H9 (cell line): ENCODE measurements at regions not wholly inside any gene's neighbourhood (a gene's known extent, or its start where the extent isn't known, plus 50 kb on each side); places are given as distances from the start of the nearest gene placed in this dataset.

Source experiments
- DNase-seq: peaks from one replicate; pipeline ENCODE4 v3.0.0-alpha.2; 2017
- H2AFZ ChIP-seq: one replicate; pipeline ENCODE4 v1.6.1; 2013; ENCODE audit warnings: mild to moderate bottlenecking, low read length, control low read depth, moderate library complexity
- H2AK5ac ChIP-seq: 2 replicates; pipeline ENCODE4 v1.6.1; 2013; ENCODE audit warnings: low read length, control low read depth, mixed read lengths; ENCODE audit not compliant: insufficient read length
- H2BK120ac ChIP-seq: one replicate; pipeline ENCODE4 v1.6.1; 2013; ENCODE audit warnings: low read depth, mild to moderate bottlenecking, low read length, control low read depth, inconsistent platforms; ENCODE audit not compliant: poor library complexity, severe bottlenecking
- H2BK12ac ChIP-seq: 2 replicates; pipeline ENCODE4 v1.6.1; 2013; ENCODE audit warnings: low read length, control low read depth, mixed read lengths, low read depth; ENCODE audit not compliant: insufficient read length
- H2BK15ac ChIP-seq: 2 replicates; pipeline ENCODE4 v1.6.1; 2013; ENCODE audit warnings: low read depth, low read length, control low read depth
- H2BK20ac ChIP-seq: one replicate; pipeline ENCODE4 v1.6.1; 2013; ENCODE audit warnings: low read depth, mild to moderate bottlenecking, low read length, control low read depth, inconsistent platforms; ENCODE audit not compliant: poor library complexity, severe bottlenecking
- H2BK5ac ChIP-seq: 2 replicates; pipeline ENCODE4 v1.6.1; 2013; ENCODE audit warnings: low read length, control low read depth, mixed read lengths; ENCODE audit not compliant: insufficient read length
- H3K14ac ChIP-seq: 2 replicates; pipeline ENCODE4 v1.6.1; 2013; ENCODE audit warnings: low read length, control low read depth; ENCODE audit not compliant: insufficient read depth
- H3K18ac ChIP-seq: 2 replicates; pipeline ENCODE4 v1.6.1; 2013; ENCODE audit warnings: low read depth, mild to moderate bottlenecking, mixed read lengths, low read length, control low read depth; ENCODE audit not compliant: insufficient read length
- H3K23ac ChIP-seq: 2 replicates; pipeline ENCODE4 v1.6.1; 2013; ENCODE audit warnings: low read length, control low read depth, mixed read lengths, low read depth; ENCODE audit not compliant: insufficient read length
- H3K23me2 ChIP-seq: 2 replicates; pipeline ENCODE4 v1.6.1; 2013; ENCODE audit warnings: low read depth, mild to moderate bottlenecking, mixed read lengths, low read length, control low read depth; ENCODE audit not compliant: insufficient read length, poor library complexity, severe bottlenecking
- H3K27ac ChIP-seq: 2 replicates; pipeline ENCODE4 v1.5.1; 2013; ENCODE audit warnings: low read length, control low read depth, mixed read lengths, low read depth; ENCODE audit not compliant: insufficient read length
- H3K27me3 ChIP-seq: 2 replicates; pipeline ENCODE4 v1.6.1; 2013; ENCODE audit warnings: low read length, control low read depth, inconsistent platforms; ENCODE audit not compliant: insufficient read depth
- H3K4ac ChIP-seq: 2 replicates; pipeline ENCODE4 v1.6.1; 2013; ENCODE audit warnings: low read depth, mild to moderate bottlenecking, control low read depth, inconsistent platforms, low read length, moderate library complexity
- H3K4me1 ChIP-seq: 2 replicates; pipeline ENCODE4 v1.6.1; 2013; ENCODE audit warnings: low read length, control low read depth, inconsistent platforms; ENCODE audit not compliant: insufficient read depth
- H3K4me2 ChIP-seq: 2 replicates; pipeline ENCODE4 v1.6.1; 2013; ENCODE audit warnings: low read length, control low read depth, mixed read lengths; ENCODE audit not compliant: insufficient read length, insufficient read depth
- H3K56ac ChIP-seq: 2 replicates; pipeline ENCODE4 v1.6.1; 2013; ENCODE audit warnings: low read depth, mild to moderate bottlenecking, mixed read lengths, low read length, control low read depth; ENCODE audit not compliant: insufficient read length
- H3K79me1 ChIP-seq: 2 replicates; pipeline ENCODE4 v1.6.1; 2013; ENCODE audit warnings: low read depth, mild to moderate bottlenecking, moderate library complexity, low read length, control low read depth, inconsistent platforms; ENCODE audit not compliant: insufficient read depth, poor library complexity, severe bottlenecking
- H3K79me2 ChIP-seq: 2 replicates; pipeline ENCODE4 v1.6.1; 2013; ENCODE audit warnings: low read length, control low read depth, inconsistent platforms; ENCODE audit not compliant: insufficient read depth
- H3K9ac ChIP-seq: 2 replicates; pipeline ENCODE4 v1.6.1; 2013; ENCODE audit warnings: low read length, control low read depth, mixed read lengths; ENCODE audit not compliant: insufficient read length; ENCODE audit errors: extremely low read depth
- H3K9me3 ChIP-seq: one replicate; pipeline ENCODE4 v1.6.1; 2013; ENCODE audit warnings: low read depth, low read length, inconsistent platforms; ENCODE audit not compliant: control insufficient read depth
- H3T11ph ChIP-seq: one replicate; pipeline ENCODE4 v1.6.1; 2013; ENCODE audit warnings: mild to moderate bottlenecking, low read length, control low read depth, inconsistent platforms
- H4K20me1 ChIP-seq: one replicate; pipeline ENCODE4 v1.6.1; 2013; ENCODE audit not compliant: control insufficient read depth, insufficient read length, insufficient read depth
- H4K5ac ChIP-seq: 2 replicates; pipeline ENCODE4 v1.6.1; 2013; ENCODE audit warnings: low read depth, mild to moderate bottlenecking, mixed read lengths, low read length, control low read depth; ENCODE audit not compliant: insufficient read length
- H4K8ac ChIP-seq: replicated peaks from 2 replicates; pipeline ENCODE4 v1.6.1; 2013; ENCODE audit warnings: low read length, control low read depth, mixed read lengths, low read depth; ENCODE audit not compliant: insufficient read length
- H4K91ac ChIP-seq: 2 replicates; pipeline ENCODE4 v1.6.1; 2013; ENCODE audit warnings: low read depth, mild to moderate bottlenecking, moderate library complexity, mixed read lengths, low read length, control low read depth; ENCODE audit not compliant: insufficient read length
- H3K27ac Mint-ChIP-seq, 3 experiments: 2 replicates in 2 of 3; 3 replicates in 1 of 3; pipeline ENCODE4 v1.8.0; 2020 to 2021; ENCODE audit warnings: mixed read lengths in 3 of 3, mild to moderate bottlenecking in 1 of 3, moderate library complexity in 1 of 3
- H3K27me3 Mint-ChIP-seq: 2 replicates; pipeline ENCODE4 v1.8.0; 2021; ENCODE audit warnings: low read depth, mild to moderate bottlenecking, moderate library complexity, mixed read lengths
- H3K36me3 Mint-ChIP-seq, 3 experiments: 2 replicates in 2 of 3; 3 replicates in 1 of 3; pipeline ENCODE4 v1.8.0; 2020 to 2021; ENCODE audit warnings: low read depth in 3 of 3, mixed read lengths in 3 of 3; ENCODE audit not compliant: insufficient read depth in 1 of 3
- H3K4me1 Mint-ChIP-seq, 2 experiments: 2 replicates each; pipeline ENCODE4 v1.8.0; 2020; ENCODE audit warnings: mixed read lengths in 2 of 2
- H3K4me3 Mint-ChIP-seq, 2 experiments: 2 replicates in 1 of 2; 3 replicates in 1 of 2; pipeline ENCODE4 v1.8.0; 2020 to 2021; ENCODE audit warnings: mild to moderate bottlenecking in 2 of 2, mixed read lengths in 2 of 2, moderate library complexity in 1 of 2
- H3K9me3 Mint-ChIP-seq, 2 experiments: 2 replicates in 1 of 2; 3 replicates in 1 of 2; pipeline ENCODE4 v1.8.0; 2020; ENCODE audit warnings: mild to moderate bottlenecking in 2 of 2, mixed read lengths in 2 of 2, moderate library complexity in 1 of 2
- WGBS: extraction: QIAGEN DNeasy Blood & Tissue Kit; methylation state at CpG from one replicate; pipeline ENCODE4 v1.1.7; 2013; ENCODE audit warnings: missing lambda C conversion rate, low lambda C conversion rate, mixed read lengths; ENCODE audit not compliant: insufficient read length; ENCODE audit errors: extremely low coverage; 5-methylcytosine and 5-hydroxymethylcytosine counted together
- TF ChIP-seq, protein P1 (sequence below): fragments of 200-600 bp; sonication (generic); conservative IDR thresholded peaks from 3 replicates; pipeline ENCODE4 v1.8.0; 2021; ENCODE audit warnings: antibody characterized with exemption, mild to moderate bottlenecking

DNA sequence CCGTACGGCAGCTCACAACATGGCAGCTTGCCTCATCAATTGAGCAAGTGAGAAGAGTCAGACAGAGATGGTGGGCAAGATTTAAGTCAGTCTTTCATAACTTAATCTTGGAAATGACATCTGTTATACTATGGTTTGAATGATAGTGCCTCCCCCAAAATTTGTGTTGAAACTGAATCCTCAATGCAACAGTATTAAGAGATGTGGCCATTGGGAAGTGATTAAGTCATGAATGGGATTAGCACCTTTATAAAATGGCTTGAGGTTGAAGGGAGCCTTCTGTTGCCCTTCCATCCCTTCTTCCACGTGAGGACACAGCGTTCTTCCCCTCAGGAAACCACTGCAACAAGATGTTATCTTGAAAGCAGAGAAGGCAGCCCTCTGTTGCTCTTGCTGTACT is 124.2 kb downstream of the C12orf75 start:
- H2AFZ ChIP-seq, result no peak overlapping the region
- no peak overlapping the region for H3K23ac ChIP-seq
- H3K9ac ChIP-seq, result no peak overlapping the region
- no CpG with 5 or more reads among the region's 4 CpGs for WGBS
- no peaks in the 10 kb centered on the region for H3K4me1 ChIP-seq
- H3K36me3 Mint-ChIP-seq, result no peaks in the 10 kb centered on the region; a peak in 2 of 7 replicates
- no peak overlapping the region for H3K14ac ChIP-seq
- H2AK5ac ChIP-seq, result no peak overlapping the region
- H4K20me1 ChIP-seq, result no peaks in the 10 kb centered on the region
- no peak overlapping the region for H4K8ac ChIP-seq
- H3T11ph ChIP-seq, result no peak overlapping the region
- H3K9me3 ChIP-seq, result no peaks in the 10 kb centered on the region
- DNase-seq, result no peak
- H2BK15ac ChIP-seq, result no peak overlapping the region
- peaks cover 0 to 7% of the 10 kb centered on the region in 2 experiments; a peak in 1 of 4 replicates for H3K4me1 Mint-ChIP-seq
- H4K5ac ChIP-seq, result no peak overlapping the region
- H3K27ac ChIP-seq, result no peak overlapping the region
- H2BK12ac ChIP-seq, result no peak overlapping the region
- H3K27me3 ChIP-seq, result no peaks in the 10 kb centered on the region
- H3K79me1 ChIP-seq, result no peaks in the 10 kb centered on the region
- H3K9me3 Mint-ChIP-seq, result peaks cover 8 to 9% of the 10 kb centered on the region in 2 experiments; a peak in 3 of 5 replicates
- peak overlapping the region in 1 of 3 experiments; percentile 13; a peak in 1 of 7 replicates for H3K27ac Mint-ChIP-seq
- no peak overlapping the region for H3K18ac ChIP-seq
- no peak overlapping the region for H4K91ac ChIP-seq
- H3K27me3 Mint-ChIP-seq, result peaks cover 3% of the 10 kb centered on the region; the same call in 1 of the 2 replicates
- no peaks in the 10 kb centered on the region; the same call in 1 of the 2 replicates for H3K79me2 ChIP-seq
- H2BK20ac ChIP-seq, result no peak overlapping the region
- no peak overlapping the region for H2BK5ac ChIP-seq
- H3K4ac ChIP-seq, result no peak overlapping the region
- no peak overlapping the region for H3K56ac ChIP-seq
- no peak overlapping the region for H3K4me2 ChIP-seq
- TF ChIP-seq, protein P1, sequence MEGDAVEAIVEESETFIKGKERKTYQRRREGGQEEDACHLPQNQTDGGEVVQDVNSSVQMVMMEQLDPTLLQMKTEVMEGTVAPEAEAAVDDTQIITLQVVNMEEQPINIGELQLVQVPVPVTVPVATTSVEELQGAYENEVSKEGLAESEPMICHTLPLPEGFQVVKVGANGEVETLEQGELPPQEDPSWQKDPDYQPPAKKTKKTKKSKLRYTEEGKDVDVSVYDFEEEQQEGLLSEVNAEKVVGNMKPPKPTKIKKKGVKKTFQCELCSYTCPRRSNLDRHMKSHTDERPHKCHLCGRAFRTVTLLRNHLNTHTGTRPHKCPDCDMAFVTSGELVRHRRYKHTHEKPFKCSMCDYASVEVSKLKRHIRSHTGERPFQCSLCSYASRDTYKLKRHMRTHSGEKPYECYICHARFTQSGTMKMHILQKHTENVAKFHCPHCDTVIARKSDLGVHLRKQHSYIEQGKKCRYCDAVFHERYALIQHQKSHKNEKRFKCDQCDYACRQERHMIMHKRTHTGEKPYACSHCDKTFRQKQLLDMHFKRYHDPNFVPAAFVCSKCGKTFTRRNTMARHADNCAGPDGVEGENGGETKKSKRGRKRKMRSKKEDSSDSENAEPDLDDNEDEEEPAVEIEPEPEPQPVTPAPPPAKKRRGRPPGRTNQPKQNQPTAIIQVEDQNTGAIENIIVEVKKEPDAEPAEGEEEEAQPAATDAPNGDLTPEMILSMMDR, result no peak
- H3K23me2 ChIP-seq, result no peaks in the 10 kb centered on the region
- H3K4me3 Mint-ChIP-seq, result no peak overlapping the region
- no peak overlapping the region for H2BK120ac ChIP-seq
